ENCODE measurements at regions not wholly inside any gene's neighbourhood (a gene's known extent, or its start where the extent isn't known, plus 50 kb on each side); places are given as distances from the start of the nearest gene placed in this dataset.

DNA sequence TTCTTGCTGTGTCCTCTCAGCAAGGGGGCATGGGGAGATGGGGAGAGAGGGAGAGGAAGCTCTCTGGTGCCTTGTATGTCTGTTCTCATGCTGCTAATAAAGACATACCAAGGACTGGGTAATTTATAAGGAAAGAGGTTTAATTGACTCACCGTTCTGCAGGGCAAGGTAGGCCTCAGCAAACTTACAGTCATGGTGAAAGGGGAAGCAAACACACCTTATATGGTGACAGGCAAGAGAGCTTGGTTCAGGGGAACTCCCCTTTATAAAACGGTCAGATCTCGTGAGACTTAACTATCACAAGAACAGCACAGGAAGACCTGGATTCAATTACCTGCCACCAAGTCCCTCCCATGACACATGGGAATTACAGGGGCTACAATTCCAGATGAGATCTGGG lies 464.7 kb upstream of the CELF2 start:
- Histone ChIP-seq H3K4me3 (ENCODE audit: insufficient read length, low read depth) (no peak overlapping the region), H3K27me3 (ENCODE audit: insufficient read depth, insufficient read length) (no peaks in the 10 kb centered on the region), H3K9me3 (ENCODE audit: insufficient read depth, low read length) (no peaks in the 10 kb centered on the region), H3K9ac (ENCODE audit: insufficient read length, low read depth) (no peak overlapping the region), H3K4me1 (ENCODE audit: insufficient read depth, insufficient read length) (no peaks in the 10 kb centered on the region), H3K36me3 (ENCODE audit: insufficient read depth, insufficient read length, low read length) (no peaks in the 10 kb centered on the region)
- no peak for DNase-seq (ENCODE audit: low read depth, low spot score)
- TF ChIP-seq SUZ12 (IDR thresholded peaks at IDR 0.05; ENCODE audit: extremely low read depth, insufficient read depth, insufficient read length) = no peak
- no peak for TF ChIP-seq YY1 (IDR thresholded peaks at IDR 0.05; ENCODE audit: insufficient read depth, insufficient read length)
- no peak for TF ChIP-seq ZNF274 (IDR thresholded peaks at IDR 0.05; ENCODE audit: low read depth, low read length)

DNA sequence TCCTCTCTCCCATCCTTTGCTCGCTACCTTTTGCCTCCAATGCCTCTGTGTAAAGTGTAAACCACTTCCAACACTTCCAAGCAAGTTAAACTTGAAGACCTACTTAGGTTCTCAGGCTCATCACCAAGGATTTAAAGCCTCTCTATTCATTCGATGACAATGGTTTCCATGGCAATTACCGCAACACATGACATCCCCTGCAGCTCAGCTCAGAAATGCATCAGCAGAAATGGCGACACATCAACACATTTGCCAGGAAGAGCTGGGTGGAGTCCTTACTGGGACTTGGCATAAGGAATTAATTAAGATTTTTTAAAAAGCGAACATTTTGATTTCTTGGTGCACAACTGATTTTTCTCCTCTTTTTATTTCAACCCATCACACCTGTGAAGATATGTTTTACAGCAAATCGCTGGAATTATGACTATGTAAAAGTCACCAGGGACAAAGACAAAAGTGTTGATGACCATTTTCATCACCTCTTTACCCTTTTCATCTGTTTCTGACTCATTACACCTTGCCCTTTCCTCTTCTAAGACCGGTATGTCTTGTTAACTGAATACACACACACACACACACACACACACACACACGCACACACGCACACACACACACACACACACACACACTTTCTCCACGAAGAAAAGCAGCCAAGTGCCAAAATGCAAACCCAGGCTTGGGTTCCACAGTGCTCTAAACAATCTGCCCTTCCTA lies 453.4 kb upstream of the CELF2 start:
- H3K9ac ChIP-seq (ENCODE audit: insufficient read length, low read depth) = no peak overlapping the region
- no peak for DNase-seq (ENCODE audit: low read depth, low spot score)
- H3K27me3 ChIP-seq (ENCODE audit: insufficient read depth, insufficient read length) = no peaks in the 10 kb centered on the region
- no peaks in the 10 kb centered on the region for H3K36me3 ChIP-seq (ENCODE audit: insufficient read depth, insufficient read length, low read length)
- no peaks in the 10 kb centered on the region for H3K9me3 ChIP-seq (ENCODE audit: insufficient read depth, low read length)
- no peaks in the 10 kb centered on the region for H3K4me1 ChIP-seq (ENCODE audit: insufficient read depth, insufficient read length)
- no peak overlapping the region for H3K4me3 ChIP-seq (ENCODE audit: insufficient read length, low read depth)
- TF ChIP-seq YY1 (IDR thresholded peaks at IDR 0.05; ENCODE audit: insufficient read depth, insufficient read length) = no peak
- no peak for TF ChIP-seq SUZ12 (IDR thresholded peaks at IDR 0.05; ENCODE audit: extremely low read depth, insufficient read depth, insufficient read length)
- TF ChIP-seq ZNF274 (IDR thresholded peaks at IDR 0.05; ENCODE audit: low read depth, low read length) = no peak

DNA sequence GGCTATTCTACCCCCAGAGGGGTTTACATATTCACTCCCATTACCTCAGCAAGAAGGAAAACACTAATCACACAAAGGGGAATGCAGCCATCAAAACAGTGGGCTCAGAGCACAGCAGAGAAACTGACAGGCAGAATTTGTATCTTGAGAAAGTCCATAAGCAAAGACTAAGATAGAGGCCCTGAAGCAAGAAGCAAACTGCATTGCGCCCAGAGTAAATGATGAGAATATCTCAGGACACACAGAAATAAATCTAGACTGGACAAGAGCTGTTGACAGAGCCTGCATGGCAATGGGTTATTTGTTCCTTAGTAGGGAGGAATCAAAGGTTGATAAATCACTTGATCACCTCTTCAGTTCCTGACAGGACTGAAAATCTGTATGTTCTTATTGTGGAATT lies 440.7 kb upstream of the CELF2 start:
- Histone ChIP-seq H3K4me3 (ENCODE audit: insufficient read length, low read depth) (no peak overlapping the region), H3K9me3 (ENCODE audit: insufficient read depth, low read length) (no peaks in the 10 kb centered on the region), H3K36me3 (ENCODE audit: insufficient read depth, insufficient read length, low read length) (no peaks in the 10 kb centered on the region), H3K9ac (ENCODE audit: insufficient read length, low read depth) (no peak overlapping the region), H3K4me1 (ENCODE audit: insufficient read depth, insufficient read length) (no peaks in the 10 kb centered on the region), H3K27me3 (ENCODE audit: insufficient read depth, insufficient read length) (no peaks in the 10 kb centered on the region)
- no peak for DNase-seq (ENCODE audit: low read depth, low spot score)
- TF ChIP-seq ZNF274 (IDR thresholded peaks at IDR 0.05; ENCODE audit: low read depth, low read length) (no peak), SUZ12 (IDR thresholded peaks at IDR 0.05; ENCODE audit: extremely low read depth, insufficient read depth, insufficient read length) (no peak), YY1 (IDR thresholded peaks at IDR 0.05; ENCODE audit: insufficient read depth, insufficient read length) (no peak)

DNA sequence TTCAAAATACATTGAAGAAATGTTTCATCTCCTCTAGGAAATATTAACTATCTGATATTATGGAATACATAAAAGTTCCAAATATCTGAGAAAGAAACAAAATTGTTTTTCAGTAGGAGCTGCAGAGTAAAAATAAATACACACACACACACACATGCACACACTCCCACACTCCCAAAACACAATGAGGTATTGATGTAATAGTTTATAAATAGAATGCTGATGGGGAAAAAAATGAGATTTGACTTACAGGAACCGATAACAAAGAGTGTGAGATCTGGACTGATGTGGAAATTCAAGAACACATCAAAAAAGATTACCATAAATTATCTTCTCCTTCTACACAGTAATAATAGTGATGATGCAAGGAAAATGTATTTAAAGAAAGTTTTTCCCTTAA lies 438.0 kb upstream of the CELF2 start:
- no peak for TF ChIP-seq YY1 (IDR thresholded peaks at IDR 0.05; ENCODE audit: insufficient read depth, insufficient read length)
- no peak for TF ChIP-seq SUZ12 (IDR thresholded peaks at IDR 0.05; ENCODE audit: extremely low read depth, insufficient read depth, insufficient read length)
- TF ChIP-seq ZNF274 (IDR thresholded peaks at IDR 0.05; ENCODE audit: low read depth, low read length) = no peak
- no peak for DNase-seq (ENCODE audit: low read depth, low spot score)
- H3K9me3 ChIP-seq (ENCODE audit: insufficient read depth, low read length) = no peaks in the 10 kb centered on the region
- no peaks in the 10 kb centered on the region for H3K27me3 ChIP-seq (ENCODE audit: insufficient read depth, insufficient read length)
- H3K9ac ChIP-seq (ENCODE audit: insufficient read length, low read depth) = no peak overlapping the region
- H3K4me1 ChIP-seq (ENCODE audit: insufficient read depth, insufficient read length) = no peaks in the 10 kb centered on the region
- no peak overlapping the region for H3K4me3 ChIP-seq (ENCODE audit: insufficient read length, low read depth)
- no peaks in the 10 kb centered on the region for H3K36me3 ChIP-seq (ENCODE audit: insufficient read depth, insufficient read length, low read length)

DNA sequence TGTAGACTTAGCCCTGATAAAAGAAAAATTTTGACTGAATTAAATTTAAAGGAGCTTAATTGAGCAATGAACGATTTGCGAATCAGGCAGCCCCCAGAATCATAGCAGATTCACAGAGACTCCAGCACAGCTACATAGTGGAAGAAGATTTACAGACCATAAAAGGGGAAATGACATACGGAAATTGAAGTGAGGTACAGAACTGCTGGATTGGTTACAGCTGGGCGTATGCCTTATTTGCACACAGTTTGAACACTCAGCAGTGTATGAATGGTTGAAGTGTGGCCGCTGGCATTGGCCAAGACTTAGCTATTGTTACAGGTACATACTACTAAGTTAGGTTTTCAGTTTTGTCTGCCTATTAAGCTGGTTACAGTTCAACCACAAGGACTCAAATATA lies 433.5 kb upstream of the CELF2 start:
- H3K9ac ChIP-seq (ENCODE audit: insufficient read length, low read depth) = no peak overlapping the region
- H3K4me3 ChIP-seq (ENCODE audit: insufficient read length, low read depth) = no peak overlapping the region
- H3K4me1 ChIP-seq (ENCODE audit: insufficient read depth, insufficient read length) = peaks cover 2% of the 10 kb centered on the region
- TF ChIP-seq ZNF274 (IDR thresholded peaks at IDR 0.05; ENCODE audit: low read depth, low read length) = no peak
- TF ChIP-seq YY1 (IDR thresholded peaks at IDR 0.05; ENCODE audit: insufficient read depth, insufficient read length) = no peak
- no peak for TF ChIP-seq SUZ12 (IDR thresholded peaks at IDR 0.05; ENCODE audit: extremely low read depth, insufficient read depth, insufficient read length)
- DNase-seq (ENCODE audit: low read depth, low spot score) = no peak
- no peaks in the 10 kb centered on the region for H3K36me3 ChIP-seq (ENCODE audit: insufficient read depth, insufficient read length, low read length)
- no peaks in the 10 kb centered on the region for H3K9me3 ChIP-seq (ENCODE audit: insufficient read depth, low read length)
- no peaks in the 10 kb centered on the region for H3K27me3 ChIP-seq (ENCODE audit: insufficient read depth, insufficient read length)

DNA sequence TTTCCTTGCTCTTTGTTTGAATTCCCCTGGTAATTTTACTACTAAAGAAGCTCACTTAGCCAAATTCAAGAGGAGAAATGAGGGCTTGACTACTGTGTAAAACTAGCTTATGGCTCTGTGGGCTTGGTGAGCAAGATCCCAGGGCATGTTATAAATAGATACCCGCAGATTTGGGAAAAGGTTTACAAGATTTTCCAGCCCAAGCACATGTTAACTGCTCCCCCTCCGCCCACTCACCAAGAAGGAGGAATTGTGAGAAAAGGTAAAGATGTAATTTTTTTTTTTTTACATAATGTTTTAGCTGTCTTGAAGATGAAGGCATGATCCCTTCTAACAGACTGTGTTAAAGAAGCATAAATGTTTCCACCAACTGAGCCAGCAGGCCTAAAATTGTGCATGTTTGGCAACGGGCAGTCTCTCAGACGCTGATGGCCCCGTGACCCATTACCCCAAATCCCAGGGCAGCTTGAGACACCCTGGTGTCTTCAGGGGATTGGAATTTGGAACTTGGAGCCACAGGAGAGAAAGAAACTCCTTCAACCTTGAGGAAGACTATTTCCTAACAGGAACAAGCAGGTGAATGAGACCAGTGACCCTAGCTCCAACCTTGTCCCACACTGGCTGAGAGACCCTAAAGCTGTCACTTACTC lies 429.8 kb upstream of the CELF2 start:
- Histone ChIP-seq H3K4me3 (ENCODE audit: insufficient read length, low read depth) (no peak overlapping the region), H3K9ac (ENCODE audit: insufficient read length, low read depth) (no peak overlapping the region), H3K36me3 (ENCODE audit: insufficient read depth, insufficient read length, low read length) (no peaks in the 10 kb centered on the region), H3K4me1 (ENCODE audit: insufficient read depth, insufficient read length) (peaks cover 2% of the 10 kb centered on the region), H3K27me3 (ENCODE audit: insufficient read depth, insufficient read length) (no peaks in the 10 kb centered on the region), H3K9me3 (ENCODE audit: insufficient read depth, low read length) (0 out of 2 replicates have a peak, but pooled peaks cover 5% of the 10 kb centered on the region)
- no peak for DNase-seq (ENCODE audit: low read depth, low spot score)
- no peak for TF ChIP-seq ZNF274 (IDR thresholded peaks at IDR 0.05; ENCODE audit: low read depth, low read length)
- TF ChIP-seq YY1 (IDR thresholded peaks at IDR 0.05; ENCODE audit: insufficient read depth, insufficient read length) = no peak
- no peak for TF ChIP-seq SUZ12 (IDR thresholded peaks at IDR 0.05; ENCODE audit: extremely low read depth, insufficient read depth, insufficient read length)

DNA sequence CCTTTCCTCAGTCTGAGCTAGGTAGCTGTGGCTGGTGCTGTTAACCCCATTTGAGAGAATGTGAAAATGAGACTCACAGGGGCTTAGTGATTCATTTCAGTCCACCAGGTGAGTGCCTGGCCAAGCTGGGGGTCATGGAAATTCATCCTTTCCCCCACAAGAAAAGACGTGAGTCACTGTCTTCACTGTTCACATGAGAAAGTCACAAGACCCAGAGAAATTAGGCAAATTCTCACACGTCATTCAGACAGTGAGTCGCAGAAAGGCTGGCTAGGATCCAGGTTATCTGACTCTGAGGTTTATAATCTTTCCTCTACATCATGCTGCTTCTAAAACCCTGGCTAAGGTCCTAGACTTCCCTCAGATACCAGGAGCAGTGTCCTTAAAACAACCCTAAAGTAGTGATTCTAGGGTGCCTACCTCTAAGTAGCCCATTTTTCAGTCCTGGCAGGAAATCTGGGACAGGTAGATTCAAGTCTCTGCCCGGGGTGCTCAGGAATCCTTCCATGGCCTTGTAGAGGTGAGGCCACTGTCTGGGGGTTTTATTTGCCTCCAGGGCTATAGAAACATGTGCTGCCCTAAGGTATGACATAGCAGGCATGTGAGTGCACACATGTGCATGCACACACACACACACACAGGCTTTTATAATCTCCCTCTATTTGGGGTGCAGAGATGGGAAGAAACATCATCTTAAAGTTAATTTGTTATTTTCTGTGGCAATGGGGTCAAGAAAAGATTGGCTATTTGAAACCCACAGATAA lies 427.9 kb upstream of the CELF2 start:
- Histone ChIP-seq H3K9ac (ENCODE audit: insufficient read length, low read depth) (no peak overlapping the region), H3K4me3 (ENCODE audit: insufficient read length, low read depth) (no peak overlapping the region), H3K9me3 (ENCODE audit: insufficient read depth, low read length) (0 out of 2 replicates have a peak, but pooled peaks cover 5% of the 10 kb centered on the region), H3K4me1 (ENCODE audit: insufficient read depth, insufficient read length) (peaks cover 2% of the 10 kb centered on the region), H3K27me3 (ENCODE audit: insufficient read depth, insufficient read length) (no peaks in the 10 kb centered on the region), H3K36me3 (ENCODE audit: insufficient read depth, insufficient read length, low read length) (no peaks in the 10 kb centered on the region)
- no peak for DNase-seq (ENCODE audit: low read depth, low spot score)
- TF ChIP-seq YY1 (IDR thresholded peaks at IDR 0.05; ENCODE audit: insufficient read depth, insufficient read length) (no peak), SUZ12 (IDR thresholded peaks at IDR 0.05; ENCODE audit: extremely low read depth, insufficient read depth, insufficient read length) (no peak), ZNF274 (IDR thresholded peaks at IDR 0.05; ENCODE audit: low read depth, low read length) (no peak)
